Tibial nerve (tissue), 4 donors: ENCODE measurements at regions not wholly inside any gene's neighbourhood (a gene's known extent, or its start where the extent isn't known, plus 50 kb on each side); places are given as distances from the start of the nearest gene placed in this dataset.

Experiments used
- EP300 ChIP-seq, 2 donors: sonication (generic); formaldehyde crosslinking; IDR thresholded peaks; one replicate each; pipeline ENCODE4 v1.6.1; 2017; ENCODE audit warnings: antibody characterized with exemption in 2 of 2, mild to moderate bottlenecking in 1 of 2
- POLR2A ChIP-seq, 2 donors: fragments of 450-650 bp; IDR thresholded peaks; one replicate each; pipeline ENCODE4 v1.6.1; 2017; ENCODE audit warnings: antibody characterized with exemption in 2 of 2, mild to moderate bottlenecking in 2 of 2, moderate library complexity in 2 of 2
- TF ChIP-seq, protein P1 (sequence below), 5 experiments: fragments of 200-600 bp in 3 of 5; fragments of 450-650 bp in 2 of 5; sonication (generic) in 3 of 5; IDR thresholded peaks; one replicate each; pipeline ENCODE4 v1.5.1; 2016 to 2019; ENCODE audit warnings: antibody characterized with exemption in 5 of 5, mild to moderate bottlenecking in 3 of 5, moderate library complexity in 2 of 5

DNA sequence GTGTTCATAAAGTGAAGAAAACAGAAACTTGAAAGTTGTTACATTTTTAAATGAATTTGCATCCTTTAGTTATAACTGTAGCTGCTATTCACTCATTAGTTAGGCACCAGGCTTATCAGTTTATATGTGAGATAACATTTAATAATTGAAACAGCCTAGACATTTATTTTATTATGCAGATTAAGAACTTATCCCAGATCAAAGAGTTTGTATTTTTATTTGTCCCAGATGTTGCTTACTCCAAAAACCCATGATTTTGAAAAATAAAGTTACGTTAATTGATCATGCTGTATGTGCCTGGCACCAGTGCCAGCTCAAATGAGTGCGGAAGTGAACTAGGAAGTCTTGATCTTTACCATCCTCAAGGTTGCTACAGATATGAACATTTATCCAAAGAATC, 172.7 kb upstream of the CARD18 start:
- TF ChIP-seq, protein P1, sequence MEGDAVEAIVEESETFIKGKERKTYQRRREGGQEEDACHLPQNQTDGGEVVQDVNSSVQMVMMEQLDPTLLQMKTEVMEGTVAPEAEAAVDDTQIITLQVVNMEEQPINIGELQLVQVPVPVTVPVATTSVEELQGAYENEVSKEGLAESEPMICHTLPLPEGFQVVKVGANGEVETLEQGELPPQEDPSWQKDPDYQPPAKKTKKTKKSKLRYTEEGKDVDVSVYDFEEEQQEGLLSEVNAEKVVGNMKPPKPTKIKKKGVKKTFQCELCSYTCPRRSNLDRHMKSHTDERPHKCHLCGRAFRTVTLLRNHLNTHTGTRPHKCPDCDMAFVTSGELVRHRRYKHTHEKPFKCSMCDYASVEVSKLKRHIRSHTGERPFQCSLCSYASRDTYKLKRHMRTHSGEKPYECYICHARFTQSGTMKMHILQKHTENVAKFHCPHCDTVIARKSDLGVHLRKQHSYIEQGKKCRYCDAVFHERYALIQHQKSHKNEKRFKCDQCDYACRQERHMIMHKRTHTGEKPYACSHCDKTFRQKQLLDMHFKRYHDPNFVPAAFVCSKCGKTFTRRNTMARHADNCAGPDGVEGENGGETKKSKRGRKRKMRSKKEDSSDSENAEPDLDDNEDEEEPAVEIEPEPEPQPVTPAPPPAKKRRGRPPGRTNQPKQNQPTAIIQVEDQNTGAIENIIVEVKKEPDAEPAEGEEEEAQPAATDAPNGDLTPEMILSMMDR (IDR thresholded peaks at IDR 0.05), result no peak
- no peak for TF ChIP-seq EP300 (IDR thresholded peaks at IDR 0.05)
- no peak for TF ChIP-seq POLR2A (IDR thresholded peaks at IDR 0.05)
